GM19023 (cell line): ENCODE measurements at regions not wholly inside any gene's neighbourhood (a gene's known extent, or its start where the extent isn't known, plus 50 kb on each side); places are given as distances from the start of the nearest gene placed in this dataset.
"Not testable (repeated sequence)": the region's sequence is repeated elsewhere in the genome, so short reads cannot be mapped to it uniquely, and the experiment has no call there.

ENCODE experiments used
- ATAC-seq: cut with Tn5 transposase; IDR thresholded peaks from one replicate; pipeline ENCODE4 v1.9.1; 2021; ENCODE audit warnings: mild to moderate bottlenecking, moderate library complexity; ENCODE audit not compliant: unreplicated experiment

GRCh38 chr2:16226943-16227664, 286.8 kb downstream of the MYCN start:
- no peak for ATAC-seq

GRCh38 chr2:16226381-16226780, 286.0 kb downstream of the MYCN start:
- no peak for ATAC-seq

GRCh38 chr2:16225545-16225944, 285.2 kb downstream of the MYCN start:
- no peak for ATAC-seq

- ATAC-seq = no peak
Measured at GRCh38 chr2:16225071-16225470, 284.7 kb downstream of the MYCN start.

GRCh38 chr2:16224298-16225045, 284.1 kb downstream of the MYCN start:
- ATAC-seq = no peak

GRCh38 chr2:16223841-16224177, 283.5 kb downstream of the MYCN start:
- ATAC-seq = no peak

GRCh38 chr2:16223161-16223840, 283.0 kb downstream of the MYCN start:
- no peak for ATAC-seq

GRCh38 chr2:16222326-16222725, 282.0 kb downstream of the MYCN start:
- ATAC-seq = no peak

GRCh38 chr2:16221461-16222010, 281.2 kb downstream of the MYCN start:
- ATAC-seq = no peak

- no peak for ATAC-seq
Measured at GRCh38 chr2:16219292-16219975, 279.1 kb downstream of the MYCN start.

- ATAC-seq = no peak
Measured at GRCh38 chr2:16218625-16219024, 278.3 kb downstream of the MYCN start.

- no peak for ATAC-seq
Measured at GRCh38 chr2:16218161-16218560, 277.8 kb downstream of the MYCN start.

- not testable (repeated sequence) for ATAC-seq
Measured at GRCh38 chr2:16217741-16218140, 277.4 kb downstream of the MYCN start.

- no peak for ATAC-seq
Measured at GRCh38 chr2:16217291-16217690, 276.9 kb downstream of the MYCN start.

GRCh38 chr2:16216558-16216945, 276.2 kb downstream of the MYCN start:
- no peak for ATAC-seq

- no peak for ATAC-seq
Measured at GRCh38 chr2:16215902-16216557, 275.7 kb downstream of the MYCN start.

- ATAC-seq = no peak
Measured at GRCh38 chr2:16214861-16215260, 274.5 kb downstream of the MYCN start.

GRCh38 chr2:16214391-16214790, 274.0 kb downstream of the MYCN start:
- no peak for ATAC-seq

- no peak for ATAC-seq
Measured at GRCh38 chr2:16212321-16212720, 272.0 kb downstream of the MYCN start.

GRCh38 chr2:16211341-16211740, 271.0 kb downstream of the MYCN start:
- no peak for ATAC-seq

- no peak for ATAC-seq
Measured at GRCh38 chr2:16210841-16211240, 270.5 kb downstream of the MYCN start.
